ENCODE measurements at regions not wholly inside any gene's neighbourhood (a gene's known extent, or its start where the extent isn't known, plus 50 kb on each side); places are given as distances from the start of the nearest gene placed in this dataset.
"Not testable (repeated sequence)": the region's sequence is repeated elsewhere in the genome, so short reads cannot be mapped to it uniquely, and the experiment has no call there.

DNA sequence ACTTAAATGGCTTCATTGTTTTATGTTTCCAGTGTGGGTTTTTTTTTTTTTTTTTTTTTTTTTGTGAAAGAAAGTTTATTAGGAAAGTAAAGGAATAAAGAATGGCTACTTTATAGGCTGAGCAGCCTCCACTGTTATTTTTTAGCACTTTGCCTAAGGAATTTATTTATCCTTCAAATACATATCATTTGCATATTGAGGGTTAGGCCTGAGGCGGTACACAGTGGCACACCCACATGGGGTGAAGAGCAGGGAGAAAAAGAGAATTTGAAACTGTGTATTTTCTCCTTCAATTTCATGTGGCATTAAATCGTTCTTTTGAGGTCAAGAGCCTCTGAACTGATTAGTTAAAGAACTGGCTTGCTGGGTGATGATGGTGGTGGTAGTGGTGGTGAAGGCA, 1977.1 kb downstream of the KHDRBS2 start:
- ATAC-seq; H3K9me3 ChIP-seq; H3K4me1 ChIP-seq; H3K27me3 ChIP-seq; H3K36me3 ChIP-seq; DNase-seq; H3K27ac ChIP-seq; intact Hi-C loops (cut with DNase I); H3K4me3 ChIP-seq: not testable (repeated sequence)
- 65% methylated on average over 2 of the region's 2 CpGs for WGBS (ENCODE audit: insufficient coverage, low coverage, low lambda C conversion rate, missing lambda C conversion rate)
